ENCODE measurements at regions not wholly inside any gene's neighbourhood (a gene's known extent, or its start where the extent isn't known, plus 50 kb on each side); places are given as distances from the start of the nearest gene placed in this dataset.

GRCh38 chr5:36523450-36523849 lies 83.0 kb upstream of the SLC1A3 start:
- TF ChIP-seq JUND (IDR thresholded peaks at IDR 0.05) (no peak), TCF7L2 (IDR thresholded peaks at IDR 0.05; ENCODE audit: borderline replicate concordance, extremely low read depth, insufficient read depth, insufficient read length) (no peak), ZBTB33 (IDR thresholded peaks at IDR 0.05; ENCODE audit: extremely low read depth, insufficient replicate concordance, low read length) (no peak), CTCF (IDR thresholded peaks at IDR 0.05 in 2 of 3, conservative IDR thresholded peaks at IDR 0.05 in 1 of 3; ENCODE audit: borderline replicate concordance in 1 of 3, insufficient read depth in 1 of 3, low read depth in 2 of 3, low read length in 2 of 3) (no peak), SIN3A (IDR thresholded peaks at IDR 0.05; ENCODE audit: low read depth) (no peak), RAD21 (IDR thresholded peaks at IDR 0.05; ENCODE audit: low read depth) (no peak), SP1 (IDR thresholded peaks at IDR 0.05; ENCODE audit: low read depth) (no peak), EGR1 (IDR thresholded peaks at IDR 0.05; ENCODE audit: low read depth) (no peak), SRF (IDR thresholded peaks at IDR 0.05; ENCODE audit: low read depth) (no peak), EZH2 (IDR thresholded peaks at IDR 0.05) (no peak)
- Histone ChIP-seq H3K4me2 (ENCODE audit: low read length) (no peak overlapping the region), H3K4me1 (ENCODE audit: control insufficient read depth in 1 of 2, insufficient read depth in 2 of 2, low read length in 2 of 2) (no peaks in the 10 kb centered on the region), H3K79me2 (ENCODE audit: insufficient read depth, low read length) (no peaks in the 10 kb centered on the region), H2AFZ (ENCODE audit: low read depth, low read length, poor library complexity, severe bottlenecking) (no peak overlapping the region), H3K9me3 (ENCODE audit: control insufficient read depth in 1 of 2, insufficient read depth in 1 of 2, low read depth in 1 of 2, low read length in 2 of 2) (no peaks in the 10 kb centered on the region), H3K27me3 (ENCODE audit: insufficient read depth, low read length) (no peaks in the 10 kb centered on the region), H3K27ac (ENCODE audit: low read depth, low read length) (no peak overlapping the region), H3K36me3 (ENCODE audit: control insufficient read depth in 1 of 2, insufficient read depth in 2 of 2, low read length in 2 of 2) (no peaks in the 10 kb centered on the region), H3K4me3 (replicated peaks in 1 of 2; ENCODE audit: low read depth in 1 of 2, low read length in 2 of 2) (no peak overlapping the region), H3K9me2 (ENCODE audit: insufficient read depth) (no peaks in the 10 kb centered on the region), H3K9ac (ENCODE audit: low read length) (no peak overlapping the region), H4K20me1 (ENCODE audit: insufficient read depth) (no peaks in the 10 kb centered on the region)
- POLR2A ChIA-PET: no interaction called here
- CTCF ChIA-PET: no interaction called here
- RAD21 ChIA-PET (ENCODE audit: low non-redundant PET in 1 of 2, low total read pairs in 2 of 2, uncharacterized antibody in 2 of 2, unreplicated experiment in 2 of 2): no interaction called here
- DNase-seq (ENCODE audit: low read depth, low spot score) (no peak), ATAC-seq (no peak)
- intact Hi-C loops (cut with micrococcal nuclease): no loop called here
- BruUV-seq (replicated peaks): no TSS peak

Measured in HCT116 (cell line).